NCI-H2107 treated with DMSO at 0.1 percent for 48 hours (cell line): ENCODE measurements at regions not wholly inside any gene's neighbourhood (a gene's known extent, or its start where the extent isn't known, plus 50 kb on each side); places are given as distances from the start of the nearest gene placed in this dataset.

ENCODE experiments used
- DNase-seq: peaks from one replicate; lab custom pipeline; 2025; ENCODE audit not compliant: unreplicated experiment; lab: John Stamatoyannopoulos, UW

DNA sequence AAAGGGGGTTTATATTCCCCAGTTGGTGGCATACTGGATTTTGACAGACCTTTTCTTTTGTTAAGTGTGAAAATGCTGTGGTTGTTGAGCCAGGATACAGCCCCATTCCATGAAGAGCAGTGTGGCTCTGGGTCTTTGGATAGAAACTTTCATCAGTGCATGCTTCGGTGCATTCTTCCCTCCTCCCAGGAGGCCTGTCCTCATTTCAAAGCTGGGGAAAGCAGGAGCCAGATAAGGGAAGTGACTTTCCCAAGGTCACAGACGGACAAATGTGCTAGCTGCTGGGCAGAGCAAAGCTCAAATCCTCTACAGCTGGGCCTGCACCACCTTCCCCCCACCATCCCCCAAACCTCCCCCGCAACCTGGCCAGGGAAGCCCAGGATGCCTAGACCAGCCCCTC is 184.5 kb upstream of the NTM start:
- DNase-seq: no peak

DNA sequence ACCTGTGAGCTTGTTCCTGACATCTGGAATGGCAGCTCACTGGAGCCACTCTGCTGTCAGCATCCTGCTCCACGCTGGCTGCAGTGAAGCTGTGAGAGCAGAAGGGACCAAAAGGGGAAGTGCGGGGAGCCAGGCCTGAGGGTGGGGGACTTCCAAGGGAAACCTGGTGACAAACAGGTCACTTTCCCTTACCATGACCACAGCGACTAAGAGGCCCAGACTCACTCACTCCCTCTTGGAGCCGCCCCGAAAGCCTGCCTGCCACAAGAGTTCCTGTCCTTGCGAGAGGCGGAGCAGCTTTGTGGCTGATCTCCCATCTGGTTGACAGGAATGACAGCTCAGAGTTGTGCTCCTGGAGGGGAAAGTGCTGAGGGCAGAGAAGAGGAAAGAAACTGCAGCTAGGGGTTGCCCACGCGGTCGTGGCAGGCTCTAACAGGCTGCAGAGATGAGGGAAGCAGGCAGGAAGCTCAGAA is 183.8 kb upstream of the NTM start:
- DNase-seq: no peak

DNA sequence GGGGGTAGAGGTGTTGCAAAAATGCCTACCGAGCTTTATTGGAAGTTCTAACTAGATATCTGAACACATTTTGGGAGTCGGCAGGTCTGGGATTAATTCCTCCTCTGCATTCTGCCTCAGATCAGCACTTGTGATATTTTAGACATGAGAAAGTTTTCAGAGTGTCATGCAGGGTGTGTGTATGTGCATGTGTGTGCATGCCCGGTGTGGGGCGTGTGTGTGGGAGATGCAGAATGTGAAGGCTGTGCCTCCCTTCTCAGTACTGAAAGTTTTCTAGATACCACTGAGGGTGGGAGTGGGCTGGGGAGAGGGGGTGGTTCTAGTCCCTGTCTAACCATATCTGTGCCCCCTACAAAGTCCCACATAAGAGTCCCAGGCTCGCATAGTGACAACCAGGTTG is 180.0 kb upstream of the NTM start:
- DNase-seq: no peak

DNA sequence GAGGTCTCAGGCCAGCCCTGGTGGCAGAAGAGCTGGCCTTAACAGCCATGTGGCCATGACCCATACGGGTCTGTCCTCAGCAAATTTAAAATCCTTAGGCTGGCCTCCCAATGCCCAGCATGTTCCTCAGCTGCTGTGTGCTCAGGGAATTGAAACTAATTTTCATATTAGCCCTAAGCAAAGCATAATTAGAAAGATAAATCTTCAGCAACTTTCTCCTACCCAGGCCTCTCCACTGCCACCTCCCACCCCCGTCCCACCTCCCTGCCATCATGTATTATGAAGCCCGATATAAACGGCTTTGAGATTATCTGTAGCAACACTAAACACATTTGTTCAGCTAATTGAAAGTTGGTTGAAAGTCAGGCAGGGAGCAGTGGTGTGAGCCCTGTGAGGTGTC is 178.8 kb upstream of the NTM start:
- DNase-seq: no peak

DNA sequence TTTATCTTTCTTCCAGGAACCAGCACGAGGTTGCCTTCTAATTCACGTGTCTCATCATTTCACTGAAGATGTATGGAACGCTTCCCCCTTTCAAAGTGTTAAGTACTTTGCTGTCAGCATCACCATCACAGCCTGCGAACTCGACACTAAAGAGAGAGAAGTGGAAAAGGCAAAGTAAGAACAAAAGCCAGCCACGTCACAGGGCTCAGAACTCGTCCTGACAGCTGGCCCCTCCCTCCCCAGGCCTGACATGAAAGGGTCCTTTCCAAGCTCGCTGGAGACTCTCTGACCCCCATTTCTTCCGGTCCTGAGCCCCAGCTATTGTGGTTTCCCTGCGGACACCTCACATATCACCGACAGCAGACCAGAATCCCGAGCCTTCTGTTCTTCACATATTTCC is 177.8 kb upstream of the NTM start:
- DNase-seq: no peak

DNA sequence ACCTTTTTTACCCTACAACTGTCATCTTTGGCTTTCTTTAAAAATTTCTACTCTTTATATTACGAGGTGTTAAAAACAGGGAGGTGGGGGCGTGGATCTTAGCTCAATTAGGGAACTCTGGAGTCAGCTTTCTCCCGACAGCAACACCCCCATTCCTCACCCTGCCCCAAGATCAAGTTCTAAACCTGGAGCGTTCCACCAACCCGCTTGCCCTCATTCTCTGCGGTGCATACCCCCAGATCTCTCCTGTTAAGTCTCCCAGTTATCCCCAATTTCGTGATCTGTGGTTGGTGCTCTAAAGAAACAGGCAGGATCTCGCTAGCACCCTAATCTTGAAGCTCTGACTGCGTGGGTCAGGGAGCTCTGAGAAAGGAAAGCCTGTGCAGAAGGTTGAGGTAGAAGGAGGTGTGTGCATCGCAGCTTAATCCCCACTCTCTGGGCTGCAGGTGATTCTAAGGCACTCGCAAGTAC is 177.3 kb upstream of the NTM start:
- no peak for DNase-seq

DNA sequence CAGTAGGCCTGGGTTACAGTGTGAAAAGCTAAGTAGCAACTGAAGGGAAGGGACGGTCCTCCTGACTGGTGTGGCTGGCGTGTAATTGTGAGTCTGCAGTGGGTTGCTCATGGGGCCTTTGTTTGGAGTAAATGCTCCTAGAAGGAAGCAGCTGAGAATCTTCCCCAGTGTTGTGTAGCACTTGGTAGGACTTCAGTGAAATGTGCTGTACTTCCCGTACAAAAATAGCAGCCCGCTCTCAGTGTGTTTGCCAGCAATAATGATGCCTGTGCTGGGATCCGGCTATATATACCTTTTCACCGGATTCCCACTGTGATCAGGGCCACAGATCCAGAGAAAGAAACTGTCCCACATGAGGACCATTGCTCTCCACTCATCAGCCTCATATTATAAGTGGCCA is 175.7 kb upstream of the NTM start:
- DNase-seq: no peak

DNA sequence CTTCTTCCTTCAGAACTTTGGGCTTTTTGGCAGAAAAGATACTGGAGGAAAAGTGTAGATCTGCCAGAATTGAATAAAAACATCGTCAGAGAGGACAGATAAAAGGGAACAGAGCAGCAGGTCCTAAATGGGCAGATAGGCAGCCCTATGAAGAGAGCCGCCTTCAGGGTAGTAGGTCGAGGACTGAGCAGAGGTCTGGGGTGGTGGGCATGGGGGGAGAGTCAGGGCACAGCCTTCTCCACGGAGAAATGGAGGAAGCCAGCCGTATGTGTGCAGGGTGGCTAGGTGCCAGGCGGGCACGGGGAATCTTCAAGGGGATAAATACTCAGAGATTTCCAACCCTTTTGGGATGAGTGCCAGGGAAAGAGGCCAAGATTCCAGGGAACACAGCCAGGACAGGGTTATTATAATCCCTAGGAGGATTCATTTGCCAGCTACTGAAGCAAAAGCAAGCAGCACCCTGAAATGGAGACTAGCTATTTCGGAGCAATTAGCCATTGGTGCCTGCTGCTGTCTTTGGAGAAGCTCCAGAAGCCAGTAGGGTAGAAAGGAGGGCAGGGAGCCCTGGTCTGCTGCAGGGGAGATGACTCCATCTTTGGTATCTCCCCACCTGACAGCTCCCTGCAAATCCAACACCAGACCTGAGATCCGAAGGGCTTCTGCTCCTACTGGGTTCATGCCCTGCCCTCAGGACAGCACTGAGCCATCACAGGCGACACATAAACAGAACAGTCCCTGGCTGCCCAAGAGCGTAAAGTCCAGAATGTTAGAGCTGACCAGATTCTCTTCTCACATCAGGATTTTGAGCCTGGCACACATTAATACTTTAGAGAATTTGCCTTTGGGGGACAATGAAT is 174.5 kb upstream of the NTM start:
- DNase-seq: no peak

DNA sequence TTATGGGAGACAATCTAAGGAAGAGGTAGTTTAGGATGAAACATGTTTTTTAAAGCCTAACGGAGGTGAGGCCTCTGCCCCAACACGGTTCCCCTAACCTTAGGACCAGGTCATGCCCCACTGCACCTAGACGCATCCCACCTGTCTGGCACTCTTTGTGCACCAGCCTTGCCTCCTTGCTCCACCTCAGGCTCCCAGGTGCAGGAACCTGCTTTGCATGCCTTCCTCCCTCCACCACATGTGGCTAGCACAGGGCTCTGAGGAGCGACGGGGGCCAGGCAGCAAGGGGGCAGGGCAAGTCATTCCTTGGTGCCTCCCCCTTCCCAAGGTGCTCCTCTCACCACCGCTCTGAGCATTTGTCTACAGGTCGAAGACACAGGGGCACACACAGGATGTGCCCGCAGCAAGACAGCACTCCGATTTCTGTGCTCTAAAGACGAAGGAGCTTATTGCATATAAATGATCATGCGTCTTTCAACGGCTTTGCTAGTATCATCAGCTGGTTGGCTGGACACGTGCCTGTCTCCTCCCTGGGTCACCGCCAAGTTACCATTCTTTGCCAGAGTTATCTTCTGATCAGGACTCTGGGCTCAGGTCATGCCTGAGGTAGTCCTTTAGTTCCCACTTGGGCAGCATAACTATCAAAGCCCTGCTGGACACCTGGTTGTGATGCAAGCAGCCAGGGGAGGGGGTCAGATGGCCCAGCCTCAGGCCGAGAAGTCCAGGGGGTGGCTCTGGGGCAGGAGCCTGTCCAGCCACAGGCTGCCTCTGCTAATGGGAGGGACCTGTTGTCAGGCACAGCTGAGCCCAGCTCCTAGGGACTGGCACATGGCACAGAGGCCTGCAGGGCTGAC is 172.0 kb upstream of the NTM start:
- no peak for DNase-seq

DNA sequence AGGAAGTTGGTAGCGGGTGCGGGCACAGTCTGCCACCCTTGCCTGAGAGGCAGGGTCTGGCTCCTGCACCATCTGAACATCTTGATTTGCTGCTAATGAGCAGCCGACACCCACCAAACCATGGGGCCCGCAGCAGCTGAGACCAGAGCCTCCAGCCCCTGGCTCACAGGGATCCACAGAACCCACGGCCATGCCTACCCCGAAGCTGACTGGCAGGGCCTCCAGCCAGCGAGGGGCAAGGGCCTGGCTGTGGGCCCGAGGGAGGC is 171.5 kb upstream of the NTM start:
- no peak for DNase-seq

DNA sequence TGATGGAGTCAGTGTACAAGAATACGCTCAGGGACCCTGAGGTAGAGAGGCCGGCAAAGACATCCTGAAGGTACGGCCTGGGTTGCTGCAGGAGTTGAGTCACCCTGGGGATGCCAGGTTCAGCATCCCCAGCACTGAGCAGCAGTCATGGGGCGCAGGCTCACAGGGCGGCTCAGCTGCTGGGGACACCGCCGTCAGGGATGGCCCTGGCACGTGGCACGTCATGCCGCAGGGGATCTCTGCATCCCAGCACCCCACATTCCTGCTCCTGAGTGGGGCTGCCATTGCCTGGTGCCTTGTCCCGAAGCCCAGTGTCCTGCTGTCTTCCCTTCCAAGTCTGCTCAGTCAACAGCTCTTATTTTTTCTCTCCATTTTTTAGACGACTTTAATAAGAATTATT is 168.7 kb upstream of the NTM start:
- no peak for DNase-seq

DNA sequence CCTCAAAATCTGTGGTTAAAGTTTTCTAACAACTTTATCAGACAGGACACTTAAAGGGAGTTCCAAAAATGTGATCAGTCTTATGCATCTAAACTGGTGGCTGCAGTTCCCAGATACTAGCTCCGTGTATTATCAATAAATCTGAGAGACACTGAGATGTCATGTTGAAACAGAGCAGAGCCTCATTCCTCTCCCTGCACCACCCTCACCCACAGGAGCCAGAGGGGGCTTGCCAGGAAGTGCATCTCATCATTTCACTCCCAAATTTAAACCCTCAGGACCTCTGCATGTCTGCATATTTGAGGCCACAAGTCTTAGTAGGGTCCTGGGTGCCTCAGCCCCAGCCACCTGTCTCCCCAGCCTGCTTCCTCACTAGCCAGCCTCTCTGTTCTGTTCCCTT is 167.4 kb upstream of the NTM start:
- DNase-seq: no peak

DNA sequence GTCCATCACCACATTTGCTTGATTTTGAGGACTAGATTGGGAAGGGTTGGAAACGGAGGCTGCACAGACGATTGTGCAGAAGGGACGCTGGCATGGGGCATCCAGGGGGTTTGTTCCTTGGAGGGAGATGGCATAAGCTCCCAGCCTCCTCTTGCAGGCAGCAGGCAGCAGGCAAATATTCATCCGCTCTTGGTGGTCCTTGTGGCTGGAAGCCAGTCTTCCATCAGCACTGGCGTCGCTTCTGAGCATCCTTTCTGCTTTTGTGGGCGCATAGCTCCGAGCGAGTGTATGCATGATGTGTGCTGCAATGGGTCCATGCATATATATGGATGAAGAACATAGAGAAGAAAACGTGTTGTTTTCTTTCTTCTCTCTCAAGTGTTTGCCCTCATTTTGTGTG is 166.1 kb upstream of the NTM start:
- DNase-seq: no peak

DNA sequence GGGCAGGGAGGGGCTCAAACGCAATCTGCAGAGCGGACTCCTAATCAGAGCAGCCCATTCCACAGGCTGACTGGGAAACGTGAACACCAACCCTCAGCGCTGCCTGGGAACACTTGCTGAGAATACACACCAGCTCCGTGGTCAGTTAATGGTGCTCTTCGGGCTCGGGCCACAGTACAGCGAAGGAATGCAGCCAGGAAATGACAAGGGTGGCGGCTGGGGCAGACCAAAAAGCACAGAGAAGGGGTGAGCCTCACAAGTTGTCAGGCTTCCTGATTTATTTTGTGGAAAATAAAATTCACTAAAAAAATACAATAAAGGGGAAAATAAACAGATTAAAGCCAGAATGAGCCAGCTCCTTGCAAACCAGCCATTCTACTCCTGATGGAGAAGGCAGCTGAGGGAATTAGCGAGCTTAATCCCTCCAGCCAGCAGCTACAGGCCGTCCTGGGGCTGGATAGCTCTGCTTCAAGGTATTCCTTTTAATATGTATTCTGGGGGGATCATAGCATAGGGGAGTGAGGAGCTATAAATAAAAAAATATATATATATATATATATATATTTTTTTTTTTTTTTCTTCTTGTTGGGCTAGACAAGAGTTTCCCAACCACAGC is 165.5 kb upstream of the NTM start:
- DNase-seq: no peak

DNA sequence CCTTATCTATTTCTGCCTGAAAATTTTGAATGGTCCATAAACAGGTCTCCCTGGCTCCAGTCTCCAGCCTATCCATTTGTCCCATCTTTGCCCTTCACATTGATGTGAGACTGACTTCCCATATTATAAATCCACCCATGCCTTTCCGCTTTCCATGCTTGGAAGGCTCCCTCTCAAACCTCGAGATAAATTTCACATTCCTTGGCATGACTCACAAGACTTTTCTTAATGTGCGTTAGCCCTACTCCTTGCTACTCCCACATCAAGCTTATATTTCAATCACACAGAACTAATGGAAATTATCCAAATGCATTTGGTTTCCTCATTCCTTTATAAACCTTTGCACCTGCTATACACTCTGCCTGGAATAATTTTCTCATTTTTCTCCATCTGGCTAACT is 163.7 kb upstream of the NTM start:
- DNase-seq: no peak

DNA sequence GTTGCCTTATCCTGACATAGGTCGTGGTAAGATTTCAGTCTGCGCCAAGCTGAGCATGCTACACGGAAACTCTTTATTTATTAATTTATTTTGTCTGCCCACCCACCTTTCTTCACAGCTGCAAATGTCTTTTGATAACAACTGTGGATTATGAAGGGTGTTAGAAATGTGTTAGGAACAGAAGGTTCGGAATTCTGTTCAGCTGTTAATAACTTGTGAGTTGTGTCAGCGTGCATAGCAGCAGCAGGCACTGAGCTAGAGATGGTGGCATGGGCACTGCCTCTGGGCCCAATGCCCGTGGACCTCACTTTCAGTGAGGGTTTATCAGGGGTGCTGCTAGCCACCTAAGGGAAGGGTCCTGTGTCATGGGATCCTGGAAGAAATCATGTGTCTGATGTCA is 162.5 kb upstream of the NTM start:
- DNase-seq: no peak

DNA sequence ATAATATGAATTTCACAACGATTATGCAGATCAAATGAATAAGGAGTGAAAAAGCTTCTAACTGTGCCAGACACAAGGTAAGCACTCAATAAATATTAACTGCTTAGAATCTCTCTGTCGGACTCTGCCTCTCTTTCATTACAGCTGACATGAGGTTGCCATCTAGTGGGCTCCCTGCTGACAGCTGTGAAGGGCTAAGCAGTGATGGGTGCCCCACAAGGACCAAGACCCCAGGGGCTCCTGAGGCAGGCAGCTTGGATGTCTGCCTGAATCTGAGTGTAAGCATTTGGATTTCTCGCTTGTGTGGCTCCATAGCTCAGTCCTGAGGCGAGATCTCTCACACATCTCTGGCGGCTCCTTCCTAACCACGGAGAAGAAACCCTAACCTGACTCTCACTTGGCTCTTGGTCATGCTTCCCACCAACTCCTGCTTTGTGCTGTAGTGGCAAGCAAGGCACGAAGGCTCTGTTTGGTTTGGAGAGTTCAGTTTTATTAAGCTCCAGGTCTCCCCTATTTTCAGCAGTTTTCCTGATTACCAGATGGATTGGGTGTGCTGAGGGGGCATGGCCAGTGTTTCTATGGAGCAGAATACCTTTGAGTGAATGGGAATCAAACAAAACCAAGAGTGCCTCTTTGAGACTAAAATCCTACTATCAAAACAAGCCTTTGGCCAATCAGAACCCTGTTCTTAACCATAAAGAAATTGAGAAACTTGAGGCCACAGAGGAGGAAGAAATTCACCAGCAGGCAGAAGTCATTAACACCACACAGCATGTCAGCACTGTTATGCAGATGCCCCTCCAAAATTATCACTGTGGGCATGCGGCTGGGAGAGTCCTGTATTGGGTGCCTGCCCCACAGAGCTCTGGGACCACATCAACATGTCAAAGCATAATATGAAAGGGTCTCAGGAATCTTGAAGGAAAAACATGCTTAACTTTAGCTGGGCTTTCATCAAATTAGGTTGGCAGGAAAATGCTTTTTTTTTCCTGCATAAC is 152.8 kb upstream of the NTM start:
- DNase-seq: no peak

DNA sequence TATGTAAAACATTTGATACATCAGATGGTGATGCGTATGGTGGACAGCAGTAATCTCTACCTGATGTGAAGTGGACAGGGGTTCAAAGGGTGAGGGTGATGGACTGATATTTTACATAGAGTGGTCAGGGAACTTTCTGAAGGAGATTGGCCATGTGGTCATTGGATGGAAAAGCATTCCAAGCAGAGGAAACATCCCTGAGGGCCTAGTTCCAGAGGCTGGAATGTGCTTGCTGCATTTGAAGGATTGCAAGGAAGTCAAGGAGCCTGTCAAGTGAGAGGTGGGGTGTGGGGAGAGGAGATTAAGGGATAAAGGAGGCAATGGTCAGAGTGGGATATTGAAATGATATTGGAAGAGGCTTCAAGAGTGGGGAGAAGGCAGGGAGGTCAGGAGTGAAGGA is 151.9 kb upstream of the NTM start:
- no peak for DNase-seq

DNA sequence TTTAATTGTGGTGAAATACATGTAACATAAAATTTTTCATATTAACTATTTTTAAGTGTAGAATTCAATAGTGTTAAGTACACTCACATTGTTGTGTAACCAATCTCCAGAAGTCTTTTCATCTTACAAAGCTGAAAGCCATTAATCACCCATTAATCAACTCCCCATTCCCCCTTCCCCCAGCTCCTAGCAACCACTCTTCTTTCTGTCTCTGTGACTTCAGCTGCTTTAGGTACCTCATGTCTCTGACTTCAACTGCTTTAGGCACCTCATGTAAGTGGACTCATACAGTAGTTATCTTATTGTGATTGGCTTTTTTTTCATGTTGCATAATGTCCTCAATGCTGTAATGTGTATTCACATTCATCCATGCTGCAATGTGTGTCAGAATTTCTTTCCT is 150.8 kb upstream of the NTM start:
- DNase-seq: no peak

DNA sequence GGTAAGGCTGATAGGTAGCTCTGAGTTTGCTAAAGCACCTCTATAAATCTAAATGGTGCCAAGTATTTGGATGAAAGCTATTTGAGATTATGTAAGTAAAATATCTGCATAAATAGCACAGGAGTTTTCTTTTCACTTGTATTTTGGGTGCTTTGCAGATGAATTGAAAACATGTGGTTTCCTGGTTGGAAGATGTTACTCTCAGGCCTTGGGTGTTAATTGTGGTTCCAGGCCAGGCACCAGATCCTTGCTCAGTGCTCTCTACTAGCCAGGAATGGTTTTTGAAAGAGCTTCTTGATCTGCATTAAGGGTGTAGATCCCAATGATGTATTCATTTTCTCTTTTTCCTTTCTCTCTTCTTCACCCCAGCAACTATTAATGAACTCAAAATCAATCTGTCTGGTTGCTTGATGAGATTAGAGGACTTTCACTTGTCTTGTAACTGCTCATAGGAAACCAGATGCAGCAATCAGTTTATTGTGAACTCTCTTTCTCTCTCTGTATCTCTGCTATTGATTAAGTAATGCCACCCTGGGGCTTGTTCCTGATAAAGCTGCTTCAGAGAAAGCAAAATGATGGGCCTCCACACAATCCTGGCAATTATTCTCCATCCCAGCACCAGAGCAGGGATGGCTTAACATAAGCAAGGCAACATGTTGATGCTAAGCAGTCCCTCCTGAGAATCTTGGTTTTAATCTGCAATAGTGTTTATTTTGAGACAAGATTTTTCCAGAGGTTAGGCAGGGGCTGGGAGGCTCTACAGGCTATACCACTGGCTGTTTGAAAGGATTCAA is 147.0 kb upstream of the NTM start:
- no peak for DNase-seq
